GM12878 (cell line): ENCODE measurements at regions not wholly inside any gene's neighbourhood (a gene's known extent, or its start where the extent isn't known, plus 50 kb on each side); places are given as distances from the start of the nearest gene placed in this dataset.
A peak's percentile ranks its signal among the peaks of the same experiment; 100 is the strongest.

Experiments
- BHLHE40 ChIP-seq, 2 experiments: fragments of 450-650 bp in 1 of 2; IDR thresholded peaks; 2 replicates each; pipeline ENCODE4 v1.6.1; 2011 to 2017; ENCODE audit warnings: low read depth in 2 of 2, borderline replicate concordance in 1 of 2, improper control_type of control experiment in 1 of 2, low read length in 1 of 2, mild to moderate bottlenecking in 1 of 2
- BMI1 ChIP-seq: fragments of 450-650 bp; IDR thresholded peaks from 2 replicates; pipeline ENCODE4 v1.6.1; 2016; ENCODE audit warnings: mild to moderate bottlenecking, moderate library complexity, borderline replicate concordance
- CBX3 ChIP-seq: fragments of 200-600 bp; sonication (generic); IDR thresholded peaks from 2 replicates; pipeline ENCODE4 v1.6.1; 2016; ENCODE audit warnings: low read depth, borderline replicate concordance
- CBX5 ChIP-seq: sonication (generic); IDR thresholded peaks from 2 replicates; pipeline ENCODE4 v1.6.1; 2016; ENCODE audit warnings: low read depth, moderate library complexity, mild to moderate bottlenecking, inconsistent platforms
- CHD1 ChIP-seq: IDR thresholded peaks from 2 replicates; pipeline ENCODE4 v1.6.1; 2012; ENCODE audit warnings: low read depth, low read length, improper control_type of control experiment
- CHD2 ChIP-seq: IDR thresholded peaks from 2 replicates; pipeline ENCODE4 v1.6.1; 2011; ENCODE audit warnings: low read depth, low read length, improper control_type of control experiment, borderline replicate concordance
- EP300 ChIP-seq, 2 experiments: fragments of 150-350 bp in 1 of 2; IDR thresholded peaks; 2 replicates each; pipeline ENCODE4 v1.6.1; 2011 to 2012; ENCODE audit warnings: low read depth in 2 of 2, low read length in 2 of 2, borderline replicate concordance in 1 of 2, improper control_type of control experiment in 1 of 2, inconsistent platforms in 1 of 2; ENCODE audit not compliant: control insufficient read depth in 1 of 2
- ESRRA ChIP-seq: IDR thresholded peaks from 2 replicates; pipeline ENCODE4 v1.6.1; 2012; ENCODE audit warnings: mild to moderate bottlenecking, low read length, improper control_type of control experiment
- ETV6 ChIP-seq, 2 experiments: fragments of 450-650 bp in 1 of 2; IDR thresholded peaks in 1 of 2; conservative IDR thresholded peaks in 1 of 2; 2 replicates each; pipeline ENCODE4 v1.6.1; 2014; ENCODE audit warnings: antibody characterized with exemption in 1 of 2, borderline replicate concordance in 1 of 2, low read depth in 1 of 2, mild to moderate bottlenecking in 1 of 2, moderate library complexity in 1 of 2
- FOXM1 ChIP-seq: IDR thresholded peaks from 2 replicates; pipeline ENCODE4 v1.6.1; 2012; ENCODE audit warnings: low read depth, mild to moderate bottlenecking, inconsistent platforms, low read length, moderate library complexity
- GABPA ChIP-seq: IDR thresholded peaks from 2 replicates; pipeline ENCODE4 v1.6.1; 2014; ENCODE audit warnings: antibody characterized with exemption, low read depth, mild to moderate bottlenecking, inconsistent platforms
- HCFC1 ChIP-seq: fragments of 150-350 bp; IDR thresholded peaks from 2 replicates; pipeline ENCODE4 v1.6.1; 2014; ENCODE audit warnings: low read length
- IKZF1 ChIP-seq: fragments of 450-650 bp; conservative IDR thresholded peaks from 2 replicates; pipeline ENCODE4 v1.6.1; 2017; ENCODE audit warnings: antibody characterized with exemption, mild to moderate bottlenecking
- IKZF2 ChIP-seq, 2 experiments: fragments of 450-650 bp; IDR thresholded peaks; 2 replicates each; pipeline ENCODE4 v1.6.1; 2017; ENCODE audit warnings: mild to moderate bottlenecking in 2 of 2, moderate library complexity in 2 of 2
- IRF4 ChIP-seq: IDR thresholded peaks from 2 replicates; pipeline ENCODE4 v1.6.1; 2011; ENCODE audit warnings: low read depth, low read length
- JUNB ChIP-seq: IDR thresholded peaks from 2 replicates; pipeline ENCODE4 v1.6.1; 2016; ENCODE audit warnings: antibody characterized with exemption, mild to moderate bottlenecking
- JUND ChIP-seq: IDR thresholded peaks from 2 replicates; pipeline ENCODE4 v1.6.1; 2012; ENCODE audit warnings: low read depth, mild to moderate bottlenecking, low read length, improper control_type of control experiment, moderate library complexity
- LARP7 ChIP-seq: fragments of 450-650 bp; IDR thresholded peaks from 2 replicates; pipeline ENCODE4 v1.6.1; 2017; ENCODE audit warnings: mild to moderate bottlenecking
- MEF2A ChIP-seq: IDR thresholded peaks from 2 replicates; pipeline ENCODE4 v1.6.1; 2011; ENCODE audit warnings: low read depth, mild to moderate bottlenecking, low read length, moderate library complexity; ENCODE audit not compliant: insufficient read depth
- PAX8 ChIP-seq: fragments of 450-650 bp; IDR thresholded peaks from 2 replicates; pipeline ENCODE4 v1.6.1; 2017; ENCODE audit warnings: mild to moderate bottlenecking, moderate library complexity
- RB1 ChIP-seq: fragments of 450-650 bp; formaldehyde crosslinking; IDR thresholded peaks from 2 replicates; pipeline ENCODE4 v1.6.1; 2017; ENCODE audit warnings: mild to moderate bottlenecking, borderline replicate concordance
- SRF ChIP-seq, 2 experiments: IDR thresholded peaks; 2 replicates each; pipeline ENCODE4 v1.6.1; 2011; ENCODE audit warnings: low read depth in 2 of 2, low read length in 2 of 2, mild to moderate bottlenecking in 1 of 2, moderate library complexity in 1 of 2
- SUPT20H ChIP-seq: IDR thresholded peaks from 2 replicates; pipeline ENCODE4 v1.6.1; 2011; ENCODE audit warnings: low read depth, mild to moderate bottlenecking, low read length, moderate library complexity, borderline replicate concordance; ENCODE audit not compliant: control insufficient read depth
- TCF12 ChIP-seq: IDR thresholded peaks from 2 replicates; pipeline ENCODE4 v1.6.1; 2011; ENCODE audit warnings: low read depth, mild to moderate bottlenecking, low read length
- TCF7 ChIP-seq: IDR thresholded peaks from 2 replicates; pipeline ENCODE4 v1.6.1; 2014; ENCODE audit warnings: antibody characterized with exemption, borderline replicate concordance
- ZNF592 ChIP-seq: fragments of 450-650 bp; IDR thresholded peaks from 2 replicates; pipeline ENCODE4 v1.6.1; 2017; ENCODE audit warnings: mild to moderate bottlenecking, moderate library complexity
- TF ChIP-seq, protein P1 (sequence below): IDR thresholded peaks from 2 replicates; pipeline ENCODE4 v1.6.1; 2011; ENCODE audit warnings: borderline replicate concordance, low read depth, mild to moderate bottlenecking, moderate library complexity, mixed read lengths, low read length; ENCODE audit not compliant: insufficient read depth; ENCODE audit errors: extremely low read length

DNA sequence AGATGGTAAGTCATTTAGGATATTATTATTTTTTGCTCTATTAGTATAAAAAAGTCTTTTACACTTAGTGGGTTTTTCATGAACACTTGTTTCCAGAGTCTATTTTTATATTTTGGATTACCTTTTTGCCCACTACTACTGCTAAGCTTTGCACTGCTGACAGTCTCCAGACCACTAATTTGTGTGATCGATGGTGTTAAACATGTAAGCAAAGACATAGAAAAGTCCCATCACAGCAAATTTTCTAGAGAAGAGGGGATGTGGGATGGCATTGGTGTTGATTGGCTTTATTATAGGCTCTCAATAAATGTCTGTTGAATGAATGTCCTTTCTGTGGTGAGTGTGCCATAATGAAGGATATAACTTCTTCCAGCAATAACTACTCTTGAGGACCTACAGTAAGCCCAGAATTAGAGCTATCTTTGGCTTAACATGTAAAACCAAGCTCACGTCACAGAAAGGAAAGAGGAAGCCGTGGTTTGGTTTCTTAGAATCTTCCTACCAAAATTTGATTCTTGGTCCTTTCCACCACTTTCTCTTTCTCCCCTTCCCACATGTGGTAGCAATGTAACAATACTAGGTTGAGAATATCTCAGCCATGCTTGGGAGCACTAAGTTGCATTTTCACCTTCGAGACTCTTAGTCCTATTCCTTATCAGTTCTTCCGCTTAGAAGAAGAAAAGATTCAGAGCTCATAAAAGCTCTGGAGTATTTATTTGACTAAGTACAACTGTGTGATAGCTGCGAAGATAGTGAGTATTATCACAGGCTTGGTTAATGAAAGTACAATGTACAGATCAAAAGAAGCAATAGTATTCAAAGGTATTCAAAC lies 90.6 kb upstream of the UMPS start (continued):
- TF ChIP-seq JUND (no peak), FOXM1 (peak; percentile 56; the same call in 1 of the 2 replicates), BHLHE40 (IDR thresholded peaks at IDR 0.05; ENCODE audit: borderline replicate concordance in 1 of 2, low read depth in 2 of 2, low read length in 1 of 2) (peak in 1 of 2 experiments; percentile 37; a peak in 2 of 4 replicates), LARP7 (no peak), IKZF2 (IDR thresholded peaks at IDR 0.05) (peak; percentile 91 to 93), IRF4 (no peak), CHD1 (no peak), EP300 (IDR thresholded peaks at IDR 0.05; ENCODE audit: borderline replicate concordance in 1 of 2, control insufficient read depth in 1 of 2, low read depth in 2 of 2, low read length in 2 of 2) (peak in 1 of 2 experiments; percentile 47; a peak in 2 of 4 replicates), TCF7 (no peak), IKZF1 (peak; percentile 90), ESRRA (no peak), CHD2 (no peak), RB1 (no peak), SRF (IDR thresholded peaks at IDR 0.05; ENCODE audit: low read depth in 2 of 2, low read length in 2 of 2) (0 out of 4 replicates have a peak, but pooled peaks of 1 of the 2 experiments have one; percentile 49), BMI1 (no peak), HCFC1 (no peak), JUNB (no peak), TCF12 (no peak), ETV6 (conservative IDR thresholded peaks at IDR 0.05 in 1 of 2, IDR thresholded peaks at IDR 0.05 in 1 of 2; ENCODE audit: borderline replicate concordance in 1 of 2, low read depth in 1 of 2) (peak in 1 of 2 experiments; percentile 75; a peak in 1 of 4 replicates), SUPT20H (no peak), ZNF592 (no peak), MEF2A (peak; percentile 70; the same call in 1 of the 2 replicates), PAX8 (no peak), GABPA (no peak), CBX5 (no peak), CBX3 (no peak)
- TF ChIP-seq, protein P1, sequence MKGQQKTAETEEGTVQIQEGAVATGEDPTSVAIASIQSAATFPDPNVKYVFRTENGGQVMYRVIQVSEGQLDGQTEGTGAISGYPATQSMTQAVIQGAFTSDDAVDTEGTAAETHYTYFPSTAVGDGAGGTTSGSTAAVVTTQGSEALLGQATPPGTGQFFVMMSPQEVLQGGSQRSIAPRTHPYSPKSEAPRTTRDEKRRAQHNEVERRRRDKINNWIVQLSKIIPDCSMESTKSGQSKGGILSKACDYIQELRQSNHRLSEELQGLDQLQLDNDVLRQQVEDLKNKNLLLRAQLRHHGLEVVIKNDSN = no peak
